ENCODE measurements at regions not wholly inside any gene's neighbourhood (a gene's known extent, or its start where the extent isn't known, plus 50 kb on each side); places are given as distances from the start of the nearest gene placed in this dataset.

GRCh38 chr11:87767615-87768014 lies 407.6 kb downstream of the RAB38 start:
- TF ChIP-seq, protein P1, sequence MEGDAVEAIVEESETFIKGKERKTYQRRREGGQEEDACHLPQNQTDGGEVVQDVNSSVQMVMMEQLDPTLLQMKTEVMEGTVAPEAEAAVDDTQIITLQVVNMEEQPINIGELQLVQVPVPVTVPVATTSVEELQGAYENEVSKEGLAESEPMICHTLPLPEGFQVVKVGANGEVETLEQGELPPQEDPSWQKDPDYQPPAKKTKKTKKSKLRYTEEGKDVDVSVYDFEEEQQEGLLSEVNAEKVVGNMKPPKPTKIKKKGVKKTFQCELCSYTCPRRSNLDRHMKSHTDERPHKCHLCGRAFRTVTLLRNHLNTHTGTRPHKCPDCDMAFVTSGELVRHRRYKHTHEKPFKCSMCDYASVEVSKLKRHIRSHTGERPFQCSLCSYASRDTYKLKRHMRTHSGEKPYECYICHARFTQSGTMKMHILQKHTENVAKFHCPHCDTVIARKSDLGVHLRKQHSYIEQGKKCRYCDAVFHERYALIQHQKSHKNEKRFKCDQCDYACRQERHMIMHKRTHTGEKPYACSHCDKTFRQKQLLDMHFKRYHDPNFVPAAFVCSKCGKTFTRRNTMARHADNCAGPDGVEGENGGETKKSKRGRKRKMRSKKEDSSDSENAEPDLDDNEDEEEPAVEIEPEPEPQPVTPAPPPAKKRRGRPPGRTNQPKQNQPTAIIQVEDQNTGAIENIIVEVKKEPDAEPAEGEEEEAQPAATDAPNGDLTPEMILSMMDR (IDR thresholded peaks at IDR 0.05 in 2 of 3, conservative IDR thresholded peaks at IDR 0.05 in 1 of 3; ENCODE audit: borderline replicate concordance in 1 of 3, insufficient read depth in 1 of 3, low read depth in 2 of 3, low read length in 2 of 3), result no peak
- no peak for TF ChIP-seq EZH2phosphoT487 (IDR thresholded peaks at IDR 0.05; ENCODE audit: borderline replicate concordance)
- no peak for TF ChIP-seq EZH2 (IDR thresholded peaks at IDR 0.05)
- TF ChIP-seq POLR2A (IDR thresholded peaks at IDR 0.05; ENCODE audit: borderline replicate concordance, extremely low read depth, insufficient read depth, insufficient read length), result no peak
- TF ChIP-seq POLR2AphosphoS5 (IDR thresholded peaks at IDR 0.05; ENCODE audit: low read depth, low read length), result no peak

All from HCT116 (cell line).